OCI-LY7 (cell line): ENCODE measurements at regions not wholly inside any gene's neighbourhood (a gene's known extent, or its start where the extent isn't known, plus 50 kb on each side); places are given as distances from the start of the nearest gene placed in this dataset.

Experiments
- BruUV-seq: library from RNA; stranded (reverse); fragments of 400-500 nt; replicated peaks from 2 replicates; lab custom pipeline; 2021; lab: Mats Ljungman, UMichigan
- CTCF ChIA-PET: fragments of 300-600 bp; sonication (Branson Sonifier 250); formaldehyde crosslinking; loops from one replicate; lab custom pipeline; 2022; ENCODE audit warnings: antibody characterized with exemption; ENCODE audit not compliant: unreplicated experiment; lab: Charles Lee
- POLR2A ChIA-PET: fragments of 300-600 bp; sonication (Branson Sonifier 250); formaldehyde crosslinking; loops from one replicate; lab custom pipeline; 2022; ENCODE audit warnings: antibody characterized with exemption; lab: Charles Lee
- DNase-seq: peaks from one replicate; pipeline ENCODE4 v3.0.0-alpha.2; 2015; ENCODE audit warnings: low spot score
- H2AFZ ChIP-seq: fragments of 200-600 bp; sonication (generic), shearing (Covaris generic); 2 replicates; pipeline ENCODE4 v1.6.1; 2014; ENCODE audit warnings: mild to moderate bottlenecking, antibody characterized with exemption, low read length, moderate library complexity
- H3K27ac ChIP-seq: fragments of 200-600 bp; sonication (generic); 2 replicates; pipeline ENCODE4 v1.5.1; 2014; ENCODE audit warnings: mixed run types, low read depth, mild to moderate bottlenecking, moderate library complexity, low read length, inconsistent platforms; ENCODE audit not compliant: poor library complexity, severe bottlenecking
- H3K36me3 ChIP-seq: fragments of 200-600 bp; sonication (generic); 2 replicates; pipeline ENCODE4 v1.6.1; 2014; ENCODE audit warnings: mild to moderate bottlenecking, antibody characterized with exemption, low read length, moderate library complexity, mixed read lengths; ENCODE audit not compliant: insufficient read depth
- H3K4me1 ChIP-seq: fragments of 200-600 bp; sonication (generic); 2 replicates; pipeline ENCODE4 v1.5.1; 2014; ENCODE audit warnings: mild to moderate bottlenecking, low read length; ENCODE audit not compliant: insufficient read depth, poor library complexity, severe bottlenecking
- H3K4me2 ChIP-seq: fragments of 200-600 bp; sonication (generic); 2 replicates; pipeline ENCODE4 v1.6.1; 2014; ENCODE audit warnings: mild to moderate bottlenecking, low read length
- H3K4me3 ChIP-seq: fragments of 200-600 bp; sonication (generic); 2 replicates; pipeline ENCODE4 v1.5.1; 2014; ENCODE audit warnings: mild to moderate bottlenecking, low read depth, low read length; ENCODE audit not compliant: poor library complexity, severe bottlenecking
- H3K79me2 ChIP-seq: fragments of 200-600 bp; sonication (generic); 2 replicates; pipeline ENCODE4 v1.6.1; 2016; ENCODE audit warnings: low read depth, mild to moderate bottlenecking, low read length, moderate library complexity, mixed read lengths; ENCODE audit not compliant: insufficient read depth
- H3K9me2 ChIP-seq: fragments of 200-600 bp; sonication (generic); 2 replicates; pipeline ENCODE4 v1.6.1; 2016; ENCODE audit warnings: mild to moderate bottlenecking, low read length, mixed read lengths; ENCODE audit not compliant: insufficient read depth
- H3K9me3 ChIP-seq: fragments of 200-600 bp; sonication (generic); 2 replicates; pipeline ENCODE4 v1.6.1; 2014; ENCODE audit warnings: mild to moderate bottlenecking, mixed run types, low read length, mixed read lengths
- H4K20me1 ChIP-seq: fragments of 200-600 bp; sonication (generic); 2 replicates; pipeline ENCODE4 v1.6.1; 2014; ENCODE audit warnings: mild to moderate bottlenecking, antibody characterized with exemption, low read length, moderate library complexity, mixed read lengths; ENCODE audit not compliant: insufficient read depth
- CTCF ChIP-seq: fragments of 200-600 bp; sonication (generic); conservative IDR thresholded peaks from 2 replicates; pipeline ENCODE4 v1.5.1; 2014; ENCODE audit warnings: mild to moderate bottlenecking, antibody characterized with exemption, low read length, moderate library complexity, mixed read lengths
- EZH2phosphoT487 ChIP-seq: fragments of 200-600 bp; sonication (generic); IDR thresholded peaks from 2 replicates; pipeline ENCODE4 v1.6.1; 2018; ENCODE audit warnings: low read depth, borderline replicate concordance, mild to moderate bottlenecking, mixed run types, antibody characterized with exemption, low read length, moderate library complexity, mixed read lengths
- intact Hi-C: fragments of 100-400 bp; cut with micrococcal nuclease; formaldehyde crosslinking; loops from one replicate; pipeline ENCODE4 v1.10.0; 2022; ENCODE audit not compliant: unreplicated experiment

GRCh38 chr11:23138761-23139160 is 278.5 kb upstream of the CCDC179 start:
- Histone ChIP-seq H3K27ac (no peak overlapping the region), H4K20me1 (no peaks in the 10 kb centered on the region), H3K79me2 (no peaks in the 10 kb centered on the region), H3K36me3 (no peaks in the 10 kb centered on the region), H3K9me2 (no peaks in the 10 kb centered on the region), H3K4me1 (no peaks in the 10 kb centered on the region), H3K9me3 (no peaks in the 10 kb centered on the region), H3K4me2 (no peak overlapping the region), H2AFZ (no peak overlapping the region), H3K4me3 (no peak overlapping the region)
- POLR2A ChIA-PET, result no interaction called here
- no peak for DNase-seq
- intact Hi-C loops, result no loop called here
- no TSS peak for BruUV-seq
- TF ChIP-seq EZH2phosphoT487, result no peak
- TF ChIP-seq CTCF, result no peak
- CTCF ChIA-PET, result no interaction called here

GRCh38 chr11:23143022-23143421 is 282.7 kb upstream of the CCDC179 start:
- CTCF ChIA-PET, result no interaction called here
- H3K4me3 ChIP-seq, result no peak overlapping the region
- H3K36me3 ChIP-seq, result no peaks in the 10 kb centered on the region
- H3K4me1 ChIP-seq, result no peaks in the 10 kb centered on the region
- no peak overlapping the region for H2AFZ ChIP-seq
- no peaks in the 10 kb centered on the region for H3K79me2 ChIP-seq
- no peaks in the 10 kb centered on the region for H3K9me2 ChIP-seq
- no peak overlapping the region for H3K4me2 ChIP-seq
- BruUV-seq, result no TSS peak
- no peak for TF ChIP-seq CTCF
- no peak for TF ChIP-seq EZH2phosphoT487
- no peaks in the 10 kb centered on the region for H4K20me1 ChIP-seq
- no peak for DNase-seq
- no peaks in the 10 kb centered on the region for H3K9me3 ChIP-seq
- POLR2A ChIA-PET, result no interaction called here
- intact Hi-C loops, result no loop called here
- H3K27ac ChIP-seq, result no peak overlapping the region

GRCh38 chr11:23151819-23152218 is 291.5 kb upstream of the CCDC179 start:
- Histone ChIP-seq H3K27ac (no peak overlapping the region), H3K9me3 (no peaks in the 10 kb centered on the region), H3K79me2 (no peaks in the 10 kb centered on the region), H3K36me3 (no peaks in the 10 kb centered on the region), H3K4me1 (no peaks in the 10 kb centered on the region), H3K4me3 (no peak overlapping the region), H2AFZ (no peak overlapping the region), H3K4me2 (no peak overlapping the region), H3K9me2 (no peaks in the 10 kb centered on the region), H4K20me1 (no peaks in the 10 kb centered on the region)
- TF ChIP-seq CTCF (no peak), EZH2phosphoT487 (no peak)
- intact Hi-C loops, result no loop called here
- ChIA-PET CTCF (no interaction called here), POLR2A (no interaction called here)
- DNase-seq, result no peak
- no TSS peak for BruUV-seq
